GM12872 (cell line): ENCODE measurements at regions not wholly inside any gene's neighbourhood (a gene's known extent, or its start where the extent isn't known, plus 50 kb on each side); places are given as distances from the start of the nearest gene placed in this dataset.

Experiments used
- TF ChIP-seq, protein P1 (sequence below): IDR thresholded peaks from 3 replicates; pipeline ENCODE4 v1.5.1; 2011; ENCODE audit warnings: low read depth, mild to moderate bottlenecking, low read length, moderate library complexity; ENCODE audit not compliant: insufficient read depth

DNA sequence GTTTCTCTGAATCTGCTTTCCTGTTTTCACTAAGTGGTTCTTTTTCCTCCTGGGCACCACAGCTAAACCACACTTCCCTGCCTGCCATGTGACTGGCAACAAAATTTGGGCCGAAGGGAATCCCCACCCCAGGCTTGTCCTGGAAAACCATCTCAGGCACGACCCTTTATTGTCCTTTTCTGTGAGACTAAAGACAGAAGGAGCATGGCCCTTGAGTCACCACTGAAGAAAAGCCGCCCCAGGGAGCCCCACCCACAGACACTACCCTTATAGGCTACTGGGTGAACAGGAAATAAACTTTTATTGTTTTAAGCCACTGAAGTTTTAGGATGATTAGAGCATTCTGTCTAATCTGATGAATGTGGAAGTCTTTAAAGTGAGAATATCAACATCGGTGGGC lies 88.6 kb upstream of the BRD7 start:
- TF ChIP-seq, protein P1, sequence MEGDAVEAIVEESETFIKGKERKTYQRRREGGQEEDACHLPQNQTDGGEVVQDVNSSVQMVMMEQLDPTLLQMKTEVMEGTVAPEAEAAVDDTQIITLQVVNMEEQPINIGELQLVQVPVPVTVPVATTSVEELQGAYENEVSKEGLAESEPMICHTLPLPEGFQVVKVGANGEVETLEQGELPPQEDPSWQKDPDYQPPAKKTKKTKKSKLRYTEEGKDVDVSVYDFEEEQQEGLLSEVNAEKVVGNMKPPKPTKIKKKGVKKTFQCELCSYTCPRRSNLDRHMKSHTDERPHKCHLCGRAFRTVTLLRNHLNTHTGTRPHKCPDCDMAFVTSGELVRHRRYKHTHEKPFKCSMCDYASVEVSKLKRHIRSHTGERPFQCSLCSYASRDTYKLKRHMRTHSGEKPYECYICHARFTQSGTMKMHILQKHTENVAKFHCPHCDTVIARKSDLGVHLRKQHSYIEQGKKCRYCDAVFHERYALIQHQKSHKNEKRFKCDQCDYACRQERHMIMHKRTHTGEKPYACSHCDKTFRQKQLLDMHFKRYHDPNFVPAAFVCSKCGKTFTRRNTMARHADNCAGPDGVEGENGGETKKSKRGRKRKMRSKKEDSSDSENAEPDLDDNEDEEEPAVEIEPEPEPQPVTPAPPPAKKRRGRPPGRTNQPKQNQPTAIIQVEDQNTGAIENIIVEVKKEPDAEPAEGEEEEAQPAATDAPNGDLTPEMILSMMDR: no peak

- TF ChIP-seq, protein P1: no peak
These were observed 86.6 kb upstream of the BRD7 start for GRCh38 chr16:50455288-50455845.

- TF ChIP-seq, protein P1: no peak
These were observed 84.7 kb upstream of the BRD7 start for GRCh38 chr16:50453446-50453845.

GRCh38 chr16:50451951-50452508 lies 83.2 kb upstream of the BRD7 start:
- TF ChIP-seq, protein P1: no peak

- TF ChIP-seq, protein P1: no peak
These were observed 82.2 kb upstream of the BRD7 start for GRCh38 chr16:50450957-50451356.

- TF ChIP-seq, protein P1: no peak
These were observed 81.0 kb upstream of the BRD7 start for GRCh38 chr16:50449800-50450199.

- TF ChIP-seq, protein P1: no peak
These were observed 80.2 kb upstream of the BRD7 start for GRCh38 chr16:50448981-50449380.
